Liver (tissue), 8 donors: ENCODE measurements at regions not wholly inside any gene's neighbourhood (a gene's known extent, or its start where the extent isn't known, plus 50 kb on each side); places are given as distances from the start of the nearest gene placed in this dataset.

ENCODE experiments used
- DNase-seq: peaks from one replicate; pipeline ENCODE4 v3.0.0-alpha.2; 2017; ENCODE audit warnings: low spot score
- H3K27ac ChIP-seq, 2 donors: one replicate each; pipeline ENCODE4 v1.7.0; 2013; ENCODE audit warnings: inconsistent platforms in 2 of 2, low read length in 2 of 2, control low read depth in 1 of 2, low read depth in 1 of 2, mild to moderate bottlenecking in 1 of 2
- H3K27me3 ChIP-seq, 4 donors: one replicate each; pipeline versions ENCODE4 v1.6.1 to v1.7.0; 2013; ENCODE audit warnings: low read length in 3 of 4, inconsistent platforms in 1 of 4, mild to moderate bottlenecking in 1 of 4, moderate library complexity in 1 of 4; ENCODE audit not compliant: control insufficient read depth in 4 of 4, insufficient read depth in 4 of 4
- H3K36me3 ChIP-seq, 4 donors: one replicate each; pipeline versions ENCODE4 v1.6.1 to v1.7.0; 2013; ENCODE audit warnings: low read length in 3 of 4, mild to moderate bottlenecking in 3 of 4, low read depth in 1 of 4, moderate library complexity in 1 of 4; ENCODE audit not compliant: control insufficient read depth in 4 of 4, insufficient read depth in 3 of 4
- H3K4me1 ChIP-seq, 4 donors: one replicate each; pipeline versions ENCODE4 v1.6.1 to v1.7.0; 2013; ENCODE audit warnings: low read length in 3 of 4, mild to moderate bottlenecking in 3 of 4, moderate library complexity in 1 of 4; ENCODE audit not compliant: control insufficient read depth in 4 of 4, insufficient read depth in 4 of 4
- H3K4me3 ChIP-seq, 3 donors: one replicate each; pipeline versions ENCODE4 v1.6.1 to v1.7.0; 2013; ENCODE audit warnings: low read length in 3 of 3, control low read depth in 1 of 3, low read depth in 1 of 3, mild to moderate bottlenecking in 1 of 3
- H3K9ac ChIP-seq, 2 donors: one replicate each; pipeline ENCODE4 v1.7.0; 2013; ENCODE audit warnings: low read length in 2 of 2, mild to moderate bottlenecking in 2 of 2, moderate library complexity in 2 of 2, control low read depth in 1 of 2, low read depth in 1 of 2
- H3K9me3 ChIP-seq, 4 donors: one replicate each; pipeline versions ENCODE4 v1.6.1 to v1.7.0; 2013; ENCODE audit warnings: low read length in 3 of 4; ENCODE audit not compliant: control insufficient read depth in 4 of 4
- EGR1 ChIP-seq, 2 donors: IDR thresholded peaks; 2 replicates each; pipeline ENCODE4 v1.6.1; 2016 to 2018; ENCODE audit warnings: antibody characterized with exemption in 2 of 2, low read depth in 2 of 2
- FOXA1 ChIP-seq: IDR thresholded peaks from 2 replicates; pipeline ENCODE4 v1.6.1; 2016; ENCODE audit warnings: antibody characterized with exemption
- FOXA2 ChIP-seq: IDR thresholded peaks from 2 replicates; pipeline ENCODE4 v1.6.1; 2016; ENCODE audit warnings: antibody characterized with exemption
- GABPA ChIP-seq, 2 donors: IDR thresholded peaks in 1 of 2; conservative IDR thresholded peaks in 1 of 2; 2 replicates each; pipeline ENCODE4 v1.6.1; 2016; ENCODE audit warnings: antibody characterized with exemption in 2 of 2, mild to moderate bottlenecking in 1 of 2, moderate library complexity in 1 of 2
- HNF4A ChIP-seq, 2 donors: conservative IDR thresholded peaks; 2 replicates each; pipeline ENCODE4 v1.6.1; 2016; ENCODE audit warnings: antibody characterized with exemption in 2 of 2, mild to moderate bottlenecking in 2 of 2
- HNF4G ChIP-seq: IDR thresholded peaks from 2 replicates; pipeline ENCODE4 v1.6.1; 2016; ENCODE audit warnings: antibody characterized with exemption
- JUND ChIP-seq, 2 donors: IDR thresholded peaks; 2 replicates each; pipeline ENCODE4 v1.6.1; 2016; ENCODE audit warnings: antibody characterized with exemption in 2 of 2
- NR2F2 ChIP-seq: IDR thresholded peaks from 2 replicates; pipeline ENCODE4 v1.6.1; 2016; ENCODE audit warnings: antibody characterized with exemption
- RAD21 ChIP-seq, 2 donors: IDR thresholded peaks; 2 replicates each; pipeline ENCODE4 v1.6.1; 2016; ENCODE audit warnings: antibody characterized with exemption in 2 of 2, mild to moderate bottlenecking in 2 of 2
- RXRA ChIP-seq, 2 donors: IDR thresholded peaks; 2 replicates each; pipeline ENCODE4 v1.6.1; 2017 to 2018; ENCODE audit warnings: antibody characterized with exemption in 2 of 2, mild to moderate bottlenecking in 1 of 2
- SP1 ChIP-seq: IDR thresholded peaks from 2 replicates; pipeline ENCODE4 v1.6.1; 2018; ENCODE audit warnings: antibody characterized with exemption, mild to moderate bottlenecking
- TAF1 ChIP-seq: conservative IDR thresholded peaks from 2 replicates; pipeline ENCODE4 v1.6.1; 2016; ENCODE audit warnings: antibody characterized with exemption, mild to moderate bottlenecking
- YY1 ChIP-seq: IDR thresholded peaks from 2 replicates; pipeline ENCODE4 v1.6.1; 2016; ENCODE audit warnings: antibody characterized with exemption, mild to moderate bottlenecking
- ZBTB33 ChIP-seq: IDR thresholded peaks from 2 replicates; pipeline ENCODE4 v1.6.1; 2016; ENCODE audit warnings: antibody characterized with exemption
- WGBS: extraction: QIAGEN DNeasy Blood & Tissue Kit; methylation state at CpG from one replicate; pipeline ENCODE4 v1.1.7; 2013; 5-methylcytosine and 5-hydroxymethylcytosine counted together
- TF ChIP-seq, protein P1 (sequence below): IDR thresholded peaks from 2 replicates; pipeline ENCODE4 v1.6.1; 2016; ENCODE audit warnings: antibody characterized with exemption
- TF ChIP-seq, protein P2 (sequence below): IDR thresholded peaks from 2 replicates; pipeline ENCODE4 v1.6.1; 2016; ENCODE audit warnings: antibody characterized with exemption, mild to moderate bottlenecking
- TF ChIP-seq, protein P3 (sequence below): fragments of 150-350 bp; IDR thresholded peaks from 2 replicates; pipeline ENCODE4 v1.5.1; 2017; ENCODE audit warnings: improper control_type of control experiment, low read depth, low read length; ENCODE audit not compliant: missing input control
- donor health status: healthy.
- donor health status: healthy.
- donor health status: healthy.
- donor health status: healthy.
- donor health status: healthy.

DNA sequence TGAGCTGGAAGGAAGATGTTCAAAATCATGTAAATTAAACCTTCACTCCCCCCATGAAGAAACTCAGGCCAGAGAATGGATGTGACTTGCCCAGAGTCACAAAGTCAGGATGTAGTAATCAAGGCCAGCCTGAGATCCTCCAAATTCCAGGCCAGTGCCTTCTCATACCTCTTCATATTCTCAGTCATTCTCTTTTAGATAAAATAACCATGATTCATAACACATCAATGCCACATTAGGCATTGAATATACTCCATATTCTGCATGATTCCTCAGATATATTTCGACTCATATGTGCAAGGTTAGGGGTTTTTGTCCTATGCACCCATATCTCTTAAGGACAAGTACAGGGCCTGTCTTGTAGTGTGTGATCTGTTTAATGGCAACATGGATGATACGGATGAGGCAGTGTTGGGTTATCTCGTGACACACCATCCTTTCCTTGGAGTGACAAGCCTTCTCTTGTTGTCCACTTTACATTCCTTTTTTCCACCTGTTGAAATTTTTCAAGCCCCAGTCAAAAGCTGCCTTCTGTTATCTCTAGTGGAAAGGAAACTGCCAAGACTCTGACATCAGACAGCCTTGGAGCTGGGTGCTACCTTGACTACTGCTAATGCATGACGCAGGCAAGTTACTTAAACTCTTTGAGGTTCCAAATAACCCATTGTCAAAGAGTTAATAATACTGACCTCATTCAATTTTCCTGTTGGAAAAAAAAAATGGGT, 227.5 kb upstream of the NR4A3 start:
- 90% methylated on average over 4 of the region's 4 CpGs for WGBS

DNA sequence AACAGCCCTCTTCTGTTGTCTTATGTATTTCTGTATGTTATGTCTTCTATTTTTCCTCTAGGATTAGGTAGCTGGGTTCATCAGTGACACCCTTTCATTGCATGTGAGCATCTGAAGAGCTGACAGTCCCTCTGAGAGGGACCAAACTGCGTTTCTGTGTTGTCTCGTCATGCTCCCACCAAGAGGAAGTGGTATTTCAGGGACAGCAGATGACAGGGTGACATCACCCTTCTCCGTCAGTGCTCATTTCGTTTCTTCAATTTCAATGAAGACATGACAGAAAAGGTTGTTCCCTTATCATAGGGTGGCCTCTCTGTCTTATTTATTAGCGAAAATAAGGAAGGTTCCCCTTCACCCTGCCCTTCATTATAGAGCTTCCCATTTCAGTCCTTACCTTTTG, 225.9 kb upstream of the NR4A3 start:
- no peak for TF ChIP-seq HNF4A (conservative IDR thresholded peaks at IDR 0.05)
- no peak for TF ChIP-seq EGR1 (IDR thresholded peaks at IDR 0.05; ENCODE audit: low read depth in 2 of 2)
- no peak for TF ChIP-seq TAF1
- TF ChIP-seq RXRA (IDR thresholded peaks at IDR 0.05): no peak
- no peak for TF ChIP-seq NR2F2
- no peak for TF ChIP-seq YY1
- TF ChIP-seq, protein P1, sequence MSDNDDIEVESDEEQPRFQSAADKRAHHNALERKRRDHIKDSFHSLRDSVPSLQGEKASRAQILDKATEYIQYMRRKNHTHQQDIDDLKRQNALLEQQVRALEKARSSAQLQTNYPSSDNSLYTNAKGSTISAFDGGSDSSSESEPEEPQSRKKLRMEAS: no peak
- TF ChIP-seq, protein P2, sequence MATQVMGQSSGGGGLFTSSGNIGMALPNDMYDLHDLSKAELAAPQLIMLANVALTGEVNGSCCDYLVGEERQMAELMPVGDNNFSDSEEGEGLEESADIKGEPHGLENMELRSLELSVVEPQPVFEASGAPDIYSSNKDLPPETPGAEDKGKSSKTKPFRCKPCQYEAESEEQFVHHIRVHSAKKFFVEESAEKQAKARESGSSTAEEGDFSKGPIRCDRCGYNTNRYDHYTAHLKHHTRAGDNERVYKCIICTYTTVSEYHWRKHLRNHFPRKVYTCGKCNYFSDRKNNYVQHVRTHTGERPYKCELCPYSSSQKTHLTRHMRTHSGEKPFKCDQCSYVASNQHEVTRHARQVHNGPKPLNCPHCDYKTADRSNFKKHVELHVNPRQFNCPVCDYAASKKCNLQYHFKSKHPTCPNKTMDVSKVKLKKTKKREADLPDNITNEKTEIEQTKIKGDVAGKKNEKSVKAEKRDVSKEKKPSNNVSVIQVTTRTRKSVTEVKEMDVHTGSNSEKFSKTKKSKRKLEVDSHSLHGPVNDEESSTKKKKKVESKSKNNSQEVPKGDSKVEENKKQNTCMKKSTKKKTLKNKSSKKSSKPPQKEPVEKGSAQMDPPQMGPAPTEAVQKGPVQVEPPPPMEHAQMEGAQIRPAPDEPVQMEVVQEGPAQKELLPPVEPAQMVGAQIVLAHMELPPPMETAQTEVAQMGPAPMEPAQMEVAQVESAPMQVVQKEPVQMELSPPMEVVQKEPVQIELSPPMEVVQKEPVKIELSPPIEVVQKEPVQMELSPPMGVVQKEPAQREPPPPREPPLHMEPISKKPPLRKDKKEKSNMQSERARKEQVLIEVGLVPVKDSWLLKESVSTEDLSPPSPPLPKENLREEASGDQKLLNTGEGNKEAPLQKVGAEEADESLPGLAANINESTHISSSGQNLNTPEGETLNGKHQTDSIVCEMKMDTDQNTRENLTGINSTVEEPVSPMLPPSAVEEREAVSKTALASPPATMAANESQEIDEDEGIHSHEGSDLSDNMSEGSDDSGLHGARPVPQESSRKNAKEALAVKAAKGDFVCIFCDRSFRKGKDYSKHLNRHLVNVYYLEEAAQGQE: no peak
- TF ChIP-seq HNF4G: no peak
- no peak for TF ChIP-seq JUND (IDR thresholded peaks at IDR 0.05)
- no peak for TF ChIP-seq FOXA2
- TF ChIP-seq GABPA (IDR thresholded peaks at IDR 0.05 in 1 of 2, conservative IDR thresholded peaks at IDR 0.05 in 1 of 2): no peak
- TF ChIP-seq RAD21 (IDR thresholded peaks at IDR 0.05): no peak
- TF ChIP-seq ZBTB33: no peak
- no peak overlapping the region for H3K27ac ChIP-seq
- 78% methylated on average over 5 of the region's 5 CpGs for WGBS

More for the DNA sequence above, 227.5 kb upstream of the NR4A3 start:
- no peaks in the 10 kb centered on the region for H3K4me1 ChIP-seq
- no peak overlapping the region for H3K4me3 ChIP-seq
- no peaks in the 10 kb centered on the region for H3K27me3 ChIP-seq
- no peaks in the 10 kb centered on the region for H3K9me3 ChIP-seq
- no peaks in the 10 kb centered on the region for H3K36me3 ChIP-seq
- no peak overlapping the region for H3K27ac ChIP-seq
- no peak for TF ChIP-seq RAD21 (IDR thresholded peaks at IDR 0.05)
- no peak for TF ChIP-seq EGR1 (IDR thresholded peaks at IDR 0.05; ENCODE audit: low read depth in 2 of 2)
- TF ChIP-seq JUND (IDR thresholded peaks at IDR 0.05): no peak
- no peak for TF ChIP-seq SP1
- no peak for TF ChIP-seq YY1
- TF ChIP-seq, protein P3, sequence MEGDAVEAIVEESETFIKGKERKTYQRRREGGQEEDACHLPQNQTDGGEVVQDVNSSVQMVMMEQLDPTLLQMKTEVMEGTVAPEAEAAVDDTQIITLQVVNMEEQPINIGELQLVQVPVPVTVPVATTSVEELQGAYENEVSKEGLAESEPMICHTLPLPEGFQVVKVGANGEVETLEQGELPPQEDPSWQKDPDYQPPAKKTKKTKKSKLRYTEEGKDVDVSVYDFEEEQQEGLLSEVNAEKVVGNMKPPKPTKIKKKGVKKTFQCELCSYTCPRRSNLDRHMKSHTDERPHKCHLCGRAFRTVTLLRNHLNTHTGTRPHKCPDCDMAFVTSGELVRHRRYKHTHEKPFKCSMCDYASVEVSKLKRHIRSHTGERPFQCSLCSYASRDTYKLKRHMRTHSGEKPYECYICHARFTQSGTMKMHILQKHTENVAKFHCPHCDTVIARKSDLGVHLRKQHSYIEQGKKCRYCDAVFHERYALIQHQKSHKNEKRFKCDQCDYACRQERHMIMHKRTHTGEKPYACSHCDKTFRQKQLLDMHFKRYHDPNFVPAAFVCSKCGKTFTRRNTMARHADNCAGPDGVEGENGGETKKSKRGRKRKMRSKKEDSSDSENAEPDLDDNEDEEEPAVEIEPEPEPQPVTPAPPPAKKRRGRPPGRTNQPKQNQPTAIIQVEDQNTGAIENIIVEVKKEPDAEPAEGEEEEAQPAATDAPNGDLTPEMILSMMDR: no peak
- TF ChIP-seq FOXA1: no peak
- no peak for TF ChIP-seq TAF1
- TF ChIP-seq, protein P1: no peak
- TF ChIP-seq GABPA (IDR thresholded peaks at IDR 0.05 in 1 of 2, conservative IDR thresholded peaks at IDR 0.05 in 1 of 2): no peak
- no peak for TF ChIP-seq ZBTB33
- TF ChIP-seq FOXA2: no peak
- no peak for TF ChIP-seq HNF4A (conservative IDR thresholded peaks at IDR 0.05)
- TF ChIP-seq HNF4G: no peak
- no peak overlapping the region for H3K9ac ChIP-seq
- DNase-seq: no peak

More for the DNA sequence above, 225.9 kb upstream of the NR4A3 start:
- Histone ChIP-seq H3K4me3 (no peak overlapping the region), H3K9ac (no peak overlapping the region), H3K36me3 (no peaks in the 10 kb centered on the region), H3K4me1 (no peaks in the 10 kb centered on the region), H3K27me3 (no peaks in the 10 kb centered on the region), H3K9me3 (no peaks in the 10 kb centered on the region)
- no peak for DNase-seq
